Activated B cell treated with CpG ODN at 0.5 μM for 24 hours (primary cell): ENCODE measurements at regions not wholly inside any gene's neighbourhood (a gene's known extent, or its start where the extent isn't known, plus 50 kb on each side); places are given as distances from the start of the nearest gene placed in this dataset.

Experiments
- ATAC-seq: fragments of 200-7000 bp; cut with Tn5 transposase; one replicate; pipeline ENCODE4 v1.10.0; 2021; ENCODE audit warnings: low read depth, mild to moderate bottlenecking, moderate library complexity
- CTCF ChIA-PET: fragments of 350-600 bp; sonication (Branson Sonifier 250); formaldehyde crosslinking; loops from one replicate; lab custom pipeline; 2021; ENCODE audit warnings: antibody characterized with exemption; lab: Charles Lee
- POLR2A ChIA-PET: fragments of 350-600 bp; sonication (Branson Sonifier 250); formaldehyde crosslinking; loops from one replicate; lab custom pipeline; 2021; ENCODE audit warnings: antibody characterized with exemption; lab: Charles Lee
- DNase-seq: peaks from one replicate; pipeline ENCODE4 v3.0.0; 2022
- H3K27ac Mint-ChIP-seq: one replicate; pipeline ENCODE4 v1.8.0; 2020; ENCODE audit warnings: mixed read lengths
- H3K27me3 Mint-ChIP-seq: one replicate; pipeline ENCODE4 v1.8.0; 2021; ENCODE audit warnings: mixed read lengths
- H3K36me3 Mint-ChIP-seq: one replicate; pipeline ENCODE4 v1.8.0; 2021; ENCODE audit warnings: low read depth, mixed read lengths
- H3K4me1 Mint-ChIP-seq: one replicate; pipeline ENCODE4 v1.8.0; 2021; ENCODE audit warnings: mixed read lengths
- H3K4me3 Mint-ChIP-seq: one replicate; pipeline ENCODE4 v1.8.0; 2020; ENCODE audit warnings: mild to moderate bottlenecking, mixed read lengths
- H3K9me3 Mint-ChIP-seq: one replicate; pipeline ENCODE4 v1.8.0; 2020; ENCODE audit warnings: mixed read lengths
- intact Hi-C: fragments of 100-400 bp; cut with micrococcal nuclease; formaldehyde crosslinking; loops from one replicate; pipeline ENCODE4 v1.15.1; 2024
- TF ChIP-seq, protein P1 (sequence below): fragments of 200-600 bp; IDR thresholded peaks from one replicate; pipeline ENCODE4 v1.8.0; 2022; ENCODE audit warnings: antibody characterized with exemption, mild to moderate bottlenecking

DNA sequence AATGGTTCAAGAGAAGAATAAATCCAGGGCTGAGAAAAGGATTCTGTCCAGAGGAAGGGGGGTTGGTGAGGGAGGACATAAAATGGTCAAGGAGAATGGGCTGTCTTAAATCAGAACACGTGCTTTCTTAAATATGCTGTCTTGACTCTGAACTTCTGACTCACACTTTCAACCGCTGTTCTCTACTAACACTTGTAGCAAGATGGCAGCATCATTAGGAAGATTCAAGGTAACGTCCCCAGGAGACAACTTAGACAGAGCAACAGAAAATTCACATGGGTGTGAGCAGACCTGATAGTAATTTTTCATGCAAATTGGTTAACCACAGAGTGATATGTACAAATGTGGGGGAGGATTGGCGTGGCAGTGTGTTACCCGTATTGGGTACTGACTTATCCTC lies 126.8 kb upstream of the GALNT17 start:
- TF ChIP-seq, protein P1, sequence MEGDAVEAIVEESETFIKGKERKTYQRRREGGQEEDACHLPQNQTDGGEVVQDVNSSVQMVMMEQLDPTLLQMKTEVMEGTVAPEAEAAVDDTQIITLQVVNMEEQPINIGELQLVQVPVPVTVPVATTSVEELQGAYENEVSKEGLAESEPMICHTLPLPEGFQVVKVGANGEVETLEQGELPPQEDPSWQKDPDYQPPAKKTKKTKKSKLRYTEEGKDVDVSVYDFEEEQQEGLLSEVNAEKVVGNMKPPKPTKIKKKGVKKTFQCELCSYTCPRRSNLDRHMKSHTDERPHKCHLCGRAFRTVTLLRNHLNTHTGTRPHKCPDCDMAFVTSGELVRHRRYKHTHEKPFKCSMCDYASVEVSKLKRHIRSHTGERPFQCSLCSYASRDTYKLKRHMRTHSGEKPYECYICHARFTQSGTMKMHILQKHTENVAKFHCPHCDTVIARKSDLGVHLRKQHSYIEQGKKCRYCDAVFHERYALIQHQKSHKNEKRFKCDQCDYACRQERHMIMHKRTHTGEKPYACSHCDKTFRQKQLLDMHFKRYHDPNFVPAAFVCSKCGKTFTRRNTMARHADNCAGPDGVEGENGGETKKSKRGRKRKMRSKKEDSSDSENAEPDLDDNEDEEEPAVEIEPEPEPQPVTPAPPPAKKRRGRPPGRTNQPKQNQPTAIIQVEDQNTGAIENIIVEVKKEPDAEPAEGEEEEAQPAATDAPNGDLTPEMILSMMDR, result no peak
- no peaks in the 10 kb centered on the region for H3K27me3 Mint-ChIP-seq
- DNase-seq (no peak), ATAC-seq (no peak)
- ChIA-PET POLR2A (no interaction called here), CTCF (no interaction called here)
- no peak overlapping the region for H3K27ac Mint-ChIP-seq
- H3K36me3 Mint-ChIP-seq, result no peaks in the 10 kb centered on the region
- H3K4me3 Mint-ChIP-seq, result no peak overlapping the region
- intact Hi-C loops, result no loop called here
- H3K9me3 Mint-ChIP-seq, result peaks cover 6% of the 10 kb centered on the region
- H3K4me1 Mint-ChIP-seq, result no peaks in the 10 kb centered on the region

DNA sequence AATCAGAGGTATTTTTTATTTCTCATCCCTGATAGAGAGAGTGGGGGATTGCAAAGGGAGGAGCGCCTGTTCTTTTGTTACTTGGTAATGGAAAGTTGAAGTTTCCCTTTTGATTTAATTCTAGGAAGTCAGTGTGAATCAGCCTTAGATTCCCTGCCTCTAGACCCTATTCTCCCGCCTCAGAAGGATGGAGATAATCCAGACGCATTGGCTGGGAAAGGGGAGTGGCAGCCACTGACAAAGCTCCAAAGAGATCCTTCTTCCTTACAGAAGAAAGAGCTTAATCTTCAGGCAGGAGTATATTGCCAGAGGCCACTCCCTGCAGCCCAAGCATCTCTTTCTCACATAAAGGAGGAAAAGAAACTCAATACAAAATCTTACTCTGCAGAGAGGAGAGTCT lies 122.3 kb upstream of the GALNT17 start:
- no peak overlapping the region for H3K27ac Mint-ChIP-seq
- CTCF ChIA-PET, result no interaction called here
- ATAC-seq, result no peak
- H3K27me3 Mint-ChIP-seq, result no peaks in the 10 kb centered on the region
- POLR2A ChIA-PET, result no interaction called here
- H3K36me3 Mint-ChIP-seq, result no peaks in the 10 kb centered on the region
- DNase-seq, result no peak
- H3K4me3 Mint-ChIP-seq, result no peak overlapping the region
- H3K9me3 Mint-ChIP-seq, result peaks cover 2% of the 10 kb centered on the region
- no peaks in the 10 kb centered on the region for H3K4me1 Mint-ChIP-seq
- intact Hi-C loops, result no loop called here
- TF ChIP-seq, protein P1, result no peak

DNA sequence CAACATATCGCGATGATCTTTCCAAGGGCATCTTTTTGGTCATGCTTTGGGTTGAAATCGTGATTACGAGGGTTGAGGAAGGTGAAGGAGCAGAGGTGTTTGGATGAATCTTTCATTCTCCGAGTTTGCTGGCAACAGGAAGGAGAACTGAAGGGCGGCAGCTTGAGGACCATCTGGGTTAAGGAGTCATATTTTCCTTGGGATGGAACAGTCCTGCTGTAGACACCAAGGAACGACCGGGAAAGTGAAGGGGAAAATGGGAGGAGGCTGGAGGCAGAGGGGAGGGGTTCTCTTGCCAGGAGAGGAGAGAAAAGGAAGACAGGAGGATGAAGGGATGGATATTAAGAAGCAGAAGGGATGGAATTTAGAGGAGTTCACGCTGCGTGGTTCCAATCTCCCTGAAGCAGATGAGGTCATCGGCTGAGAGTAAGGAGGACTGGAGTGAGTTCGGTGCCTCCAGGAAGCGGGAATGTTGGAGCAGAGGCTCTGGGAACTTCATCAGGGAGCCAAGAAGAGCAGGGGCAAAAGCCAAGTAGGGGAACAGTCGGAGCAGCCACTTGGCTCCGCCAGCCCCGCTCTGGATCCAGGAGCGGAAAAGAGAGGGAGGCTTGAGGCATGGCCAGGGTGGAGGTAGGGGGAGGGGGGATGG lies 116.6 kb upstream of the GALNT17 start:
- H3K4me1 Mint-ChIP-seq, result no peaks in the 10 kb centered on the region
- peaks cover 8% of the 10 kb centered on the region for H3K9me3 Mint-ChIP-seq
- ATAC-seq (no peak), DNase-seq (no peak)
- no peaks in the 10 kb centered on the region for H3K27me3 Mint-ChIP-seq
- ChIA-PET POLR2A (no interaction called here), CTCF (no interaction called here)
- no peaks in the 10 kb centered on the region for H3K36me3 Mint-ChIP-seq
- intact Hi-C loops, result no loop called here
- no peak overlapping the region for H3K4me3 Mint-ChIP-seq
- no peak overlapping the region for H3K27ac Mint-ChIP-seq
- TF ChIP-seq, protein P1, result no peak

DNA sequence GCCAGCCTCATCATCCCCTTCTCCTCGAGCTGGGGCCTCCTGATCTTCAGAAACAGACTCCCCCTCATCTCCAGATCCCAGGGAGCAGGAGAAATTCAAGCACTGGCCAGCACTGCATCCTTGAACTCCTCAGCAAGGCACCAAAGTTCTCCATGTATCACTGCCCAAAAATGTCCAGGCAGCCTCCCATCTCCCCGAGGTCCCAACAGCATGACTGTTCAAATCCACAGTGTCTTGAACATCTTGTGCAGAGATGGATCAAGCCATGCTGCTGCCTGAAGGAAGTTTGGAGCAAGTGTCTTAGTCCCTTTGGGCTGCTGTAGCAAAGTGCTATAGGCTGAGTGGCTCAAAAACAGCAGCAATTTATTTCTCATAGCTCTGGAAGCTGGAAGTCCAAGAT lies 115.5 kb upstream of the GALNT17 start:
- TF ChIP-seq, protein P1, result no peak
- DNase-seq (no peak), ATAC-seq (no peak)
- Mint-ChIP-seq H3K4me3 (no peak overlapping the region), H3K36me3 (no peaks in the 10 kb centered on the region), H3K9me3 (peaks cover 8% of the 10 kb centered on the region), H3K27ac (no peak overlapping the region), H3K4me1 (no peaks in the 10 kb centered on the region), H3K27me3 (no peaks in the 10 kb centered on the region)
- ChIA-PET POLR2A (no interaction called here), CTCF (no interaction called here)
- intact Hi-C loops, result no loop called here

DNA sequence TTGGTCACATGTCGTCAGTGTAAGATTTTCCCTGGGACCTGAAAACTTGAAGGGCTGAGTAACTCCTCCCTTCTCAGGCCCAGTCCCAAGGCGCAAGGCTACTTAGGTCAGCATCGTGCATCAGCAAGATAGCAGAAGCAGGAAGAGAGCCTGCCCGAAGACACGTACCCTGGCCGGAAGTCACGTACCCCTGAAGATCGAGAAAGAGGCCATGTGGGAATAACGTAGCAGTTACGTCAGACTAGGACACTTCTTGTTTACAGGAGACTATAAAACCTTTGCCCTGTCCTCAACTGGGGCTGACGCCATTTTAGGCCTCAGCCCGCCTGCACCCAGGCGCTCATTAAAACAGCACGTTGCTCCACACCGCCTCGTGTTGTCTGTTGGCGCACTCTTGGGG lies 114.3 kb upstream of the GALNT17 start:
- DNase-seq (no peak), ATAC-seq (no peak)
- CTCF ChIA-PET, result no interaction called here
- Mint-ChIP-seq H3K27ac (no peak overlapping the region), H3K27me3 (no peaks in the 10 kb centered on the region), H3K4me3 (no peak overlapping the region), H3K4me1 (no peaks in the 10 kb centered on the region), H3K36me3 (no peaks in the 10 kb centered on the region), H3K9me3 (peaks cover 8% of the 10 kb centered on the region)
- TF ChIP-seq, protein P1, result no peak
- intact Hi-C loops, result no loop called here
- POLR2A ChIA-PET, result no interaction called here
